Activated CD4-positive, alpha-beta T cell treated with anti-CD3 and anti-CD28 coated beads, Interleukin-2, amount 50 U/mL, for 24 hours (primary cell): ENCODE measurements at regions not wholly inside any gene's neighbourhood (a gene's known extent, or its start where the extent isn't known, plus 50 kb on each side); places are given as distances from the start of the nearest gene placed in this dataset.

Source experiments
- DNase-seq, 2 donors: peaks; one replicate each; pipeline ENCODE4 v3.0.0-alpha.2; 2020; ENCODE audit warnings: low read depth in 1 of 2, low spot score in 1 of 2

DNA sequence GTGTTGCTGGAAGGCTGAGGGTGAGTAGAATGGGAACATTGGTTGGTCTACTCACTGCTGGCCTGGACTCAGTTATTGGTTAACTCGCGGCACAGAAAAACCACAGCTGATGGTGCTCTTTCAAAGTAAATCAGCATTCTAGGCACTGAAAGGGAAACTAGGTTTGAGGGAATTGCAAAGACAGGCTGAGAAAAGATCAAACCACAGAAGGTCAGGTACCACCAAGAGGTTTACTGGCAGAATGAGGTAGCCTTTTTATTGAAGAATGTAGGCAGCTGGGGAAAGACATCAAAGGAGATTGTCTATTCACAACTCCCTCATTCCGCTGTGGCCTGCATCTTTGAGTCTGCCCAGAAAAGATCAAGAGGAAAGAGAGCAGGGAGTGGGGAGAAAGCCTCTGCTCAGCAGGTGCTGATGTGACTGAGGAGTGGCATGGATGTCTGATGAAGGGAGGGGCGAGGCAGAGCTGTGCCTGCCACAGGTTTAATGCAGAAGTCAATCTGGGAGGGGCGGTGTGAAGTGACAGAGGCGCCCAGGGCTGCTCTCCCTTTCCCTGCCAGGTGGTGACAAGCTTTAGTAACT lies 255.5 kb downstream of the MAN2A1 start:
- no peak for DNase-seq

DNA sequence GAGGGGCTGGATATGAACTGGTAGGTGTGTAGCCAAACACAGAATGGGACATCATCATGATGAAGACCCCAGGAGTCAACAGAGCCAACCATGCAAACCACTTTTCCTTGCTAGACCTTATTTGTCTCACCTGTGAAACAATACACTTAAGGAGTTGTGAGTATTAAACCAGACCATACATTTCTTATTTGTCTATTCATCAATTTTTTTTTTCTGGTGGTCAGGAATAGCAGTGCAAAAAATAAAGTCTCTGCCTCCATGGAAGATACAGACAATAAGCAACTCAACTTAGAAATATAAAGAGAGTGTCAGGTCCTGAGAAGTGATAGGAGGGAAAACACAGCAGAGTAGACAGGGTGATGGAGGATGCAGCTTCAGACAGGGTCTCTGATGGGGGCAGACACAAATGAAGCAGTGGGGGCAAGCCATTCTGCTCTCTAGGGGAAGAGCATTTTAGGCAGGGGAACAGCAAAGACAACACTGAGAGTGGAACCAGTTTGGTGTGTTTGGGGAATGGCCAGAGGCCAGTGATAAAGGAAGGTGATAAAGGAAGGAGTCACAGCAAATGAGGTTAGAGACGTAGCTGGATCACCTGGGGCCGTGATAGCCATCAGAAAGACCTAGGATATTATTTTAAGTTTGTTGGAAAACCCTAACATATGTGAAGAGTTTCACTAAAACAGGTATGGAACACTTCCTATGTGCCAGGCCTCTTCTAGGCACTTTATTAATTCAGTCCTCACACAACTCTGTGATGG lies 256.2 kb downstream of the MAN2A1 start:
- no peak for DNase-seq

DNA sequence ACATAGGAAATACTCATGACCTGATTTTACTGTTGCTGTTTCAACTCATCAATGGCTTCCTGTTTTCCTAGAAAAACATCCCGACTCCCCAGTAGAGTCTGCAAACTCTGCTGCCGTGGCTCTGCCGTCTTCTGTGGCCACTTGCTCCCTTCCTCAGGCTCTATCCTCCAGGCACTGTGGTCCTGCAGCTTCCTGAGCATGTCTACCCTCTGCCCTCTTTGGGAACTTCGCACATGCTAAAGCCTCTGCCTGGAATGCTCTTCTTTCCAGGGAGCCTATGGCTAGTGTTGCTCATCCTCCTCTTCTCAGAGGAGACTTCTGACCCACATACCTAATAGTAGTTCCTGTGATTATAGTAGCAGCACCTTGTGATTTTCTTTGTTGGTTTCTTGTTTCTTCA lies 256.9 kb downstream of the MAN2A1 start:
- no peak for DNase-seq

DNA sequence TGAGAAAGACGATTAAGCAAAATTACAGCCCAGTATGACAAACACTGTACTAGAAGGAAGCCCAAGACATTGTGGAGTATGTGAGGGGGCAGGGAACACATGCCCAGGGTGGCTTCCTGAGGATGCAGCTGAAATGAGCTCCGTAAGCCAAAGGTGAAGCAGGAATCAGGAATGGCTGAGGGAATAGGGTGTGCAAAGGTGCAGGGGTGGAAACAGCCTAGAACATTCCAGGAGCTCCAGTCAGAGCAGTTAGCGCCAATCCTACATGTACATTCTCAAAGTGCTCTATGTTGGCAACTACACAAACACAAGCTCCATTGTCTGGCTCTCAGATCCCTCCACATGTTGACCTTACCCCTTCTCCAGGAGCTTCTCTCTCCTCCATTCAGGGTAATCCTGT lies 257.9 kb downstream of the MAN2A1 start:
- DNase-seq, result no peak

DNA sequence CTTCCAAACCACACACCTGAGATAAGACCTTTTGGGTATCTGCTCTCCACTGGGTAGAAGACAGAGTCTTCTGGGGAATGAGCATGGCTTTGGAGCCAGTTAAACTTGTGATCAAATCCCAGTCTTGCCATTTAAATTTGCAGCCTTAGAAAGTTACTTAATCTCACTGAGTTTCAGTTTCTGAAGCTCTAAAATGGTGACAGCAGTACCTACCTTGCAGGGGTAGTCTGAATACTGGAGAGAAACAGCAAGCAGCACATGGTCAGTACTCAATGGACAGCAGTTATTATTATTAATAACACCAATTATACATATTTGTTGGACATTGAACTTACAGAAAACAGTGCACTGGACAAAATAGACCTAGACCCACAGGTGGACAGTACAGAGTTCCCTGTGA lies 260.9 kb downstream of the MAN2A1 start:
- no peak for DNase-seq

DNA sequence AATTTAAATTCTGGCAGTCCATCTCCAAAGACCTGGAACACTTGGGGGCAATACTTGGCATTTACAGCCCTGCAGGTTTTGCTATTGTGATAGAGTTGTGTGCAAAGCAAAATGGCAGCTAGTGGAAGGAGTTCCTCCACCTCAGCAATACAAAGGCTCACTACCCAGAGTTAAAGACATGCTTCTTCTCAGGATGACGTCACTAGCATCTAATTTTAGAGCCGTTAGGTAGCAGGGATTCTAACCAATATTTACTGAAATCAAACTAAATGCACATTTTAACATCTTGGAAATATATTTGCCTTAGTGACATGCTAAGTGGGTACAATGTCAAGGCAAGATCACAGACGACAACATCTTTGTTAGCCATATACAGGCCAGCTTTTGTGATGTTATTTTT lies 261.6 kb downstream of the MAN2A1 start:
- DNase-seq, result no peak

DNA sequence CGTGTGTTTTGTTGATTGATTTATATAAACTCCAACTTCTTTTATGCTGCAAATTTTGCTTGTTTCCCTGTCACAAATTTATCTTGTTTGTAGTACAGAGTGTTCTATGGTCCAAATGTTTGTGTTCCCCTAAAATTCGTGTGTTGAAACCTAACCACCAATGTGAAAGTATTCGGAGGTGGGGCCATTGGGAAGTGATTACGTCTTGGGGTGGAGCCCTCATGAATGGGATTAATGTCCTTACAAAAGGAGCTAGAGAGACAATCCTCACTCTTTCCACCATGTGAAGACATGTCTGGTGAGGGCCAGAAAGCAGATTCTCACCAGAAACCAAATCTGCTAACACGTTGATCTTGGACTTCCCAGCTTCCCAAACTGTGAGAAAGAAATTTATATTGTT lies 262.0 kb downstream of the MAN2A1 start:
- DNase-seq, result no peak

DNA sequence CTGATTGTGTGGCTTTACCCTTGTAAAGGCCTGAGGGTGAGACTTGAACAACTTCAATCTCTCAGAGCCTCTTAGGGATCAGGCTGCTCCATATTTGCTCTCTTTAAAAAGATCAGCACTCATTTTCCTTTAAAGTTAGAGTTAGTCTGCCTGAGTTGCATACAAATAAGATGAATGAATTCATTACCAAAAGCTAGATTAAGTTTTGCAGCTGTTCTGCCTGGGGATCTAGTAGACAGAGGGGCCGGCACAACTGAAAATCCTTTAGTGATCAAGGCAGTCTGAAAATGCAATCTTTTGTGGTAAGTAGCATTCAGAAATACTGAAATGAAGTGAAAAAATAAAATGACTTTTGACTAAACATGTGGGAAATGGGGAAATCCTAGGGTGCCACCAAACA lies 264.0 kb downstream of the MAN2A1 start:
- DNase-seq, result no peak

DNA sequence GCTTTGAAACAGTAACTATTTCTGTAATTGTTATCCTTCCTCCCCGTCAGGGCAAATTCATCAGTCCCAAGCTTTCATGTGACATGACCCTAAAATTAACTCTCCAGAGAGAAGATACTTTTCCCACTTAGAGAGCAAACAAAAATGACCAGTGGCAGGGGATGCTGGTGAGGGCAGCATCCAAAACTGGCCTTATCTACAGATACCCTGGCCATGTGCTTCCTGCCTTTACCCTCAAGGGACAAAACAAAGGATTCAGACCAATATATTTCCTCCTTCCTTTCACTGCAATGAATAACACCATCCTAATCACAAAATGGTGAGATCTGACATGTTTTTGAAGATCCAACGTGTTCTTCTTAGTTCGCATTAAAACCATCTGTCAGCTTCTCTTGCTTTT lies 267.2 kb downstream of the MAN2A1 start:
- DNase-seq, result no peak

DNA sequence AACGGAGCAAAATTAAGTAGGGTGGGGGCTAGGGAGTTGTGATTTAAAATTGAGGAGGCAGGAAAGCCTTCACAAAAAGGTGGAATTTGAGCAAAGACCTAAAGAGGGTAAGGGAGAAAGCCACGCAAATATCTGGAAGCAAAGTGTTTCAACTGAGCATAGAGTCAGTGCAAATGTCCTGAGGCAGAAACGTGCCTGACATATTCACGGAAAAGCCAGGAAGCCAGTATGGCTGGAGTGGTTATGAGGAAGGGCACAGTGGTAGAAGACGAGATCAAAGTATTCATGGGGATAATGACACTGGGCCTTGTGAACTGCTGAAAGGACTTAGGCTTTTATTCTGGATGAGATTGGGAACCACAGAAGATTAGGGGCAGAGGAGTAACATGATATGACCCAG lies 268.4 kb downstream of the MAN2A1 start:
- DNase-seq, result no peak

DNA sequence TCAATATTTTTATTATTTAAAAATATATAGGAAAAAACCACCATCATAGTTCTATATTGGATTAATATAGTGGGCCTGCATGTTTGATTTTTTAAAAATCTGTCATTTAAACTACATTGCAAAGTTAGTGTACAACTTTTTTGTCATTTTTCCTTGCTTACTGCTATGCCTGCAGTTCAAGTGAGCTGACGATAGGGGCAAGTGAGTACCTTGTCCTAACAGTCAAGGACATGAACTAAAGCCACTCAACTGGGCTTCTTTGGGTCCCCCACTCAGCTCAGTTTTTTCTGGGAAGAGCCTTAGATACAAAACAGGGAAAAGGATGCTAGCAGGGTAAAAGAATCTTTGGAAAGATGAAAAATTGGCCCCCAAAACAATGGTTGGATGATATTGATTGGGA lies 269.9 kb downstream of the MAN2A1 start:
- DNase-seq, result no peak

DNA sequence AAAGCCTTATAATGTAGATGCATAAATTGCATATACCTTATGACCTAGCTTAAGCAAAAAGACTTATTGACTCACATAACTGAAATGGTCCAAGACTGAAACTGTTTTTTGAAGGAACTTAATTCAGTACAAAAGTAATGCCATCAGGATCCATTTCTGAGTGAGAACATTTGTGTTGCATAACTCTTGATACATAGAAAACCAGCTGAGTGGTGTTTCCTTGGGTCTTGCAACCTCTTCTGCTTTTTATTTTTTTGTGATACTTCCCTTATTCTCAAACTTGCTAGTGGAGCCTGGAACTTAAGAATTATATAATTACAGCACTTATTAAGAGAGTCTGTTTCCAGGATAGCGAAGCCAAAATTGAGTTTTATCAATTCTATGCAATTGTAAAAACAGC lies 272.0 kb downstream of the MAN2A1 start:
- DNase-seq, result no peak

DNA sequence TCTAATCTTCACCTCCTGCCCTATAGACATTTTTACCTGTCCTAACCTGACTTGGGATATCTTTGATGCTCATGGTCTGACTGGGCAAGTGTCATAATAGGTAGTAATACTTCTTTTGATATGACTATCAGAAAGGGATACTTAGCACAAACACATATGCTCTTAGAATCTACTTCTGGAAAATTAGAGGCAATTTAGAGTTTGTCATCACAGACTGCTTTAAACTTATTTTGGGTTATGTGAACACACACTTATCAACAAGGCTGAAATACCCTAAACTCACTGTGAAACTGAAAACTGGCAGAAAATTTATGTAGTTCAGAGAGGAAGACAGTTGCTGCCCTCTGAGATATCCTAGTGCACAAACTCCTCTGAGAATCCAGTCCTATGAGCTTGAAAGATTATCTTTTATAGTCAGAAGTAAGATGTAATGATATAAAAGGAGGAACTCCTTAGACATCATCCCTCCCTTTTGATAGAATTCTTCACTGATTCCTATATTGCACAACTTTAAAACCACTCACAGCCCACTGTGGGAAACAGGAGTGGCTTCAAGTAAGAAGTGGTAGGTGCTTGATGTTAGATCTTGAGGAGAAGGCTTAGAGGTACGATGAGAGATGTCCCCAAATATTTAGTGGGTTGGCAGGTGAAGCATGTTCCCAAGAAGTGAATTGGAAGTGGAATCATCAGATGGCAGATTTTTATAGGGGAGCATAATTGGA lies 273.3 kb downstream of the MAN2A1 start:
- DNase-seq, result no peak

DNA sequence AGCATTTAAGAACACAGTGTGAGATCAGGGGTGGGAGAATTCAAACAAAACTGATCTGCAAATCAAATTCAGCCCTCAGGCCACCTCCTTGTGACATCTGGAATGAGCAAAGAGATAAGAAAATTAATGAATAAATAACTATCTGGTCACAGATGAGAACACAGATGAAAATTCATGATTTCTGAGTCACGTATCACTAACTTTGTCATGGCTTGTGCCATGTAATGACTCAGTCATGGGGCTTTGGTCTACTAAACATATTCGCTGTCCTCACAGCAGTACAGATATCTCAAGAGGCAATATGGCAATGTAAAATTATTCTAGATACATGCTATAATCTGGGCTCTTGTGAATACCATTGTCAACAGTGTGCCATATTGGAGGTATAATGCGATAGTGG lies 274.4 kb downstream of the MAN2A1 start:
- no peak for DNase-seq

DNA sequence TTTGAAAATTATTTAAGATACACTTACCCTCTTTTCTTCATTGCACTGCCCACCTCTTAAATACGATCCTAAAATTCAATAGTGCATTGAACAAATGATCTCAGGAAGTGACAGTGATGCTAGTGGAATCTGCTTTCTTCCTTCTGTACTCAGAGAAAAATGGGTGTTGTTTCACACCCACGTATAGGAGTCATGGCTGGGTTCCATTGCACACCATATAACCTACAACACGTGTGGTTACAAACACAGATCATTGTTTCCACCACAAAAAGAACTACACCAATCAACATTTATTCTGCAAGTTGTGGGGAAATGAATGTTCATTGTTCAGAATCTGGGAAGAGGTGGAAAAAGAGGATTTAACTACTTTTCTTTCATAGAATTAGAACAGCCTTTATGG lies 275.9 kb downstream of the MAN2A1 start:
- no peak for DNase-seq

DNA sequence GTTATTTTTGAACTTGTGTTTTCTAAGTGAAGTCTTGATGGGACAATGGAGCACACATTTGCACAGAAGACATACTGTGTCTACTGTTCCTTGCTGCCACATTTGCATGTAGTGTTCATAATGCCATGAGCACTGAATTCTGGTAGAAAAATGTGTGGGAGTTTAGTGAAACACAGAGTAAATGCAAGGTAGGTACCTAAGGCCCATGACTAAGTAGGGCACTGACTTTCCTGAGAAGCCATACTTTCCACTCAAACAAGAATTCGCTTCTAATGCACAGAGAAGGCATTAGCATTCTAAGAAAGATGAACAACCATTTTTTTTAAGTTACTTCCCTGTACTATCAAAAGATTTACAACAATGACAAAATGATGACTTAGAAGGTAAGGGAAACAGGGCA lies 282.2 kb downstream of the MAN2A1 start:
- no peak for DNase-seq

DNA sequence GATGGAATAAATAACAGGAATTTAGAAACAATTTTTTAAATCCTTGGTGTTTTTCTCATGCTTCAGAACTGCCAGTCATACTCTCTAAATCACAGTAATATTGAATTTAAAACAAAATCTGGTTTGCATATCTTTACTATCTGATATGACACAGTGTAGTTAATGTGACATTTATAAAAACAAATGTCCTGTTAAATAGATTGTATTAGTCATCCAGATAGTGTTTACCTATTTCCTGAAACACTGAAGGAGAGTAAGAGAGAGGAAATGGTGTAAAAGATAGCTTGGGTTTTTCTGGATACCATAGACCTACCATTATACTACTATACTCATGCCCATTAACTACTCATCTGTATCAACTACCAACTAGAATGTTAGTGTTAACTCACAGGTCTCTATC lies 292.3 kb downstream of the MAN2A1 start:
- DNase-seq, result no peak

DNA sequence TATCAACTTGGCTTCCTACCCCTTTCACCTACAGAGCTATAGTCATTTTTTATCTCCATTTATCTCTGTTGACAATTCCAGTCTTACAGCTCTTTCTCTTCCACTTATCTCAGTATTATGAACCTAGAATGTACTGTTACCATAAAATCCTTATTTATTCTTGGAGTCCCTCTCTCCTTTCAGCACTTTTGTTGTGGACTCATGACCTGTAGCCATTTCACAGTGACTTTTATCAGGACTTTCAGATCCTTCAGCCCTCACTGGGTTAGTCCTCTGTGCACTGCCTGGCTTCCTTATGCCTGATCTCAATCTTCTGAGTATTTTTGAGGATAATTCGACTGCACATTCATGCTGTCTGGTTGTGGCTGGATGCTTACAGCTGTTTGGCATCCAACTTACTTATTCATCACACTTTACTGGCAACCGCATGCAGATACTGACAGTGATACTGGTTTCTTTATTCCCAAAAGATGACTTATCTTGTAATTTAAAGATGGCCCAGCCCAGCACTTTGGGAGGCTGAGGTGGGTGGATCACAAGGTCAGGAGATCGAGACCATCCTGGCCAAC lies 293.3 kb downstream of the MAN2A1 start:
- no peak for DNase-seq

DNA sequence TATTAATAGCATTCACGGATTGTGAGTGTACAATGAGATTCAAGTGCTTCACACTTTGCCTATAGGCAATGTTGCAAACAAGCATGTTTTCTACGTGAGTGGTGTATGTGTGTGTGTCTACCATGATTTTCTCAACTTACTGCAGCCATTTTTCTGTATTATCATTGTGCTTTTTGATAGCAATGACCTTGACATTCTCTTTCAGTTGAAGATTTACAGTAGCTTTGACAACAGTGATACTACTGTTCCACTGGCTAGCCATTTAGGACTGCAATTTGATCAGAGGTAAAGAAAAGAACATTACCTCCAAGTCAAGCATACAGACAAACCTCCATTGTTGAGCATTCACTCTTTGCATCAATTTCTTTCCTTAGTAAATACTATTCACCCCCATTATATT lies 297.0 kb downstream of the MAN2A1 start:
- no peak for DNase-seq

DNA sequence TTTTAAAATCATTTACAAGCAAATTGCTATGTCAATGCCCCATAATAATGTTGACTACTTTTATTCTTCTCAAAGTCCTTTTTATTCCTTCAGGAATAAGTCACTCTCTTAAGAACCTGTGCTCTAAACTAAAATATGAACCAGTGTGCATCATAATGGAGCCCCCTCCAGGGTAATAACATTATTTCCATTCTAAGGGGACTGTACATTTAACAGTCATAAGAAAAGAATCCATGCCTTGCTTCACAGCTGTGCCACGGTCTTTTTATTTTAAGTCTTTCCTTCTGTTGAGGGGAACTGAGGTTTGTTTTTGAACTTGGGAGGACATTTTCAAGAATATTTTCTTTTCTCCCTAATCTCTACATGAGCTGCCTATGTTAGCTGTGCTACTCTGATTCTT lies 297.6 kb downstream of the MAN2A1 start:
- DNase-seq, result no peak

DNA sequence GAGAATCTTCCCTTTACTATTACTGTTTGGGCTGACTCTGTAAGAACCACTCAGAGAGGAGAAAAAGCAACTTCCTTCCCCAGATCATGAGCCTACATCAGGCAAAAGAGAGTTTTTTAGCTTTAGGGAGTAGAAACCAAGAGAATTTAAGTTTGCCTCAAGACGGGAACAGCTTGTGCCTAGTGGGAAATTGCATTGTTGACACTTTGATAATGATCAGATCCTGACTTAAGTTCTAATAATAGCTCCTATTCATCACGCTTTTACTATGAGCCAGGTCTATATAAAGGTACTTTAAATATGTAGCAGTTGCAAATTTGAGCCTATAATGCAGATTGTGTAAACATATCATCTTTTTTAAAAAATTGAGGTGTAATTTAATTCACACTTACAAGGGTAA lies 298.2 kb downstream of the MAN2A1 start:
- no peak for DNase-seq

DNA sequence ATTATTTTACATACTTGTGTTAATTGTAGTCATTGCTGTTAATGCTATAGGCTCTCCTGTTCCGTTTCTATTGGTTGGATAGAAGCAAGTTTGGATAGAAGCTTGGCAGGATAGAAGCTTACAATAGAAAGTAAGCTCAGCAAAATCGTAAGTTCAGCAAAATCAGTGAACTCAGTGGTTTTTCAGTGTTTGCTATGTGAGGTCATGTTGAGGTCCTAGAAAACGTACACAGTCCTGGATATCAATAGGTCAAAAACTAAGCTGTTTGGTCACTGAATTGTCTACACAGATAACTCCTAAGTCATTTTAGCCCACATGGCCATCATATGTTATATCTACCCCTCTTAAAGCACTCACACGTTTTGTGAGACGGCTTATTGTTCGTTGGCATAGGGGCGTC lies 299.4 kb downstream of the MAN2A1 start:
- DNase-seq, result no peak
